ENCODE measurements at regions not wholly inside any gene's neighbourhood (a gene's known extent, or its start where the extent isn't known, plus 50 kb on each side); places are given as distances from the start of the nearest gene placed in this dataset.

DNA sequence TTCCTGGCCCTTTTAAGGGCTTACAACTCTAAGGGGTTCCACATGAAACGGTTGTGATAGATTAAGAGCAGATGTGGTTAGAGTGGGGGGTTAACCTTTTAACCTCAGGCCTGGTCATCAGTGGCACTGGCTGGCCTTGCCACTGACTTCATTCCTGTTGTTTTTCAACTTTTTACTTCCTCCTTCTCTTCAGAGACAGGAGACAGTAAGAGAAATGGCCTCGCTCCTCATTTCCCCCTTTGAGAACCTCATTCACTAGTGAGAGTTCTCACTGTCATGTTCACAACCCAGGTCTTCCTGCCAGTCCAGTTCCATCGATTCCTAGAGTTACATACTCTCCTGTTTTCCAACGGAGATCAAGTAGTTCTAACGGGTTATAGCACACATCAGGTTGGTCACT lies 101.6 kb upstream of the SLC1A4 start:
- no peaks in the 10 kb centered on the region for H3K27me3 ChIP-seq (replicated peaks in 1 of 4; ENCODE audit: control insufficient read depth in 3 of 4, extremely low read depth in 1 of 4, insufficient read depth in 3 of 4, low read length in 3 of 4)
- H2BK12ac ChIP-seq (ENCODE audit: low read depth, low read length), result no peak overlapping the region
- POLR2A ChIA-PET (ENCODE audit: partially characterized antibody), result no interaction called here

More for the DNA sequence above, 101.6 kb upstream of the SLC1A4 start:
- FAIRE-seq, result no peak
- Histone ChIP-seq H4K5ac (ENCODE audit: insufficient read length, low read depth, low read length) (no peak overlapping the region), H3K23ac (ENCODE audit: insufficient read length) (no peak overlapping the region), H3K9me3 (ENCODE audit: insufficient read depth in 2 of 2, low read depth in 1 of 2, low read length in 1 of 2) (peaks cover 8 to 14% of the 10 kb centered on the region in 2 experiments; a peak in 3 of 4 replicates), H3K14ac (ENCODE audit: insufficient read length) (no peak overlapping the region), H2BK15ac (ENCODE audit: low read length) (no peak overlapping the region), H4K20me1 (replicated peaks in 1 of 2; ENCODE audit: control insufficient read depth in 1 of 2, insufficient read depth in 2 of 2, low read length in 2 of 2) (no peaks in the 10 kb centered on the region), H3K36me3 (ENCODE audit: control insufficient read depth in 2 of 4, insufficient read depth in 4 of 4, low read length in 3 of 4) (no peaks in the 10 kb centered on the region), H3K23me2 (ENCODE audit: low read depth, low read length) (no peaks in the 10 kb centered on the region), H3K18ac (ENCODE audit: extremely low read depth, low read length) (no peak overlapping the region), H3K79me2 (ENCODE audit: control insufficient read depth in 1 of 2, insufficient read depth in 2 of 2, low read length in 2 of 2) (no peaks in the 10 kb centered on the region), H2BK120ac (replicated peaks; ENCODE audit: low read depth, low read length) (no peak overlapping the region), H4K91ac (replicated peaks; ENCODE audit: insufficient read length, low read length) (no peak overlapping the region), H2AK5ac (ENCODE audit: low read depth, low read length) (no peak overlapping the region), H2BK20ac (ENCODE audit: low read length) (no peak overlapping the region), H3K27ac (ENCODE audit: low read depth, low read length) (no peak overlapping the region), H3K56ac (replicated peaks; ENCODE audit: insufficient read length, low read depth, low read length) (no peak overlapping the region), H3K4me3 (ENCODE audit: extremely low read depth in 1 of 4, insufficient read depth in 2 of 4, low read depth in 3 of 4, low read length in 4 of 4) (no peak overlapping the region), H2BK5ac (ENCODE audit: low read depth, low read length) (no peak overlapping the region), H2AFZ (ENCODE audit: low read length) (no peak overlapping the region), H3K4me1 (replicated peaks in 1 of 4; ENCODE audit: control insufficient read depth in 3 of 4, insufficient read depth in 4 of 4, low read length in 3 of 4) (no peaks in the 10 kb centered on the region), H3K9ac (replicated peaks in 1 of 4; ENCODE audit: extremely low read depth in 1 of 4, low read depth in 3 of 4, low read length in 3 of 4) (no peak overlapping the region), H3K79me1 (ENCODE audit: low read depth, low read length) (no peaks in the 10 kb centered on the region), H3K4me2 (ENCODE audit: insufficient read depth in 1 of 2, low read depth in 2 of 2, low read length in 2 of 2) (no peak overlapping the region), H3K4ac (replicated peaks; ENCODE audit: insufficient read length, low read depth, low read length) (no peak overlapping the region), H4K8ac (ENCODE audit: extremely low read depth, insufficient read depth, low read length) (no peak overlapping the region)
- 91% methylated on average over 5 of the region's 5 CpGs; no CpG with 5 or more reads in 1 of the 2 experiments for WGBS, 2 experiments (ENCODE audit: extremely low coverage in 1 of 2, insufficient coverage in 1 of 2, insufficient read length in 1 of 2, insufficient replicate concordance in 2 of 2, low coverage in 1 of 2, low lambda C conversion rate in 2 of 2, missing lambda C conversion rate in 1 of 2)
- CTCF ChIA-PET (ENCODE audit: partially characterized antibody), result interaction anchor here (0.6 to 2.3 kb wide), 5 partner anchors 9 to 293 kb away, joined by 3 to 10 read pairs (median 4); no protein-coding TSS in a partner anchor
- DNase-seq (ENCODE audit: low read depth in 1 of 2, low spot score in 2 of 2), result peak in 1 of 2 experiments; percentile 27
- TF ChIP-seq SP2 (IDR thresholded peaks at IDR 0.05; ENCODE audit: low read length), result no peak
- TF ChIP-seq BRCA1 (IDR thresholded peaks at IDR 0.05; ENCODE audit: low read depth, low read length), result no peak
- TF ChIP-seq KDM4A (IDR thresholded peaks at IDR 0.05; ENCODE audit: low read depth, low read length, severe bottlenecking), result no peak
- TF ChIP-seq, protein P1, sequence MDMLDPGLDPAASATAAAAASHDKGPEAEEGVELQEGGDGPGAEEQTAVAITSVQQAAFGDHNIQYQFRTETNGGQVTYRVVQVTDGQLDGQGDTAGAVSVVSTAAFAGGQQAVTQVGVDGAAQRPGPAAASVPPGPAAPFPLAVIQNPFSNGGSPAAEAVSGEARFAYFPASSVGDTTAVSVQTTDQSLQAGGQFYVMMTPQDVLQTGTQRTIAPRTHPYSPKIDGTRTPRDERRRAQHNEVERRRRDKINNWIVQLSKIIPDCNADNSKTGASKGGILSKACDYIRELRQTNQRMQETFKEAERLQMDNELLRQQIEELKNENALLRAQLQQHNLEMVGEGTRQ (IDR thresholded peaks at IDR 0.05; ENCODE audit: low read length), result no peak
- TF ChIP-seq TEAD4 (IDR thresholded peaks at IDR 0.05; ENCODE audit: low read depth, low read length), result no peak
- peak in 1 of 2 experiments; percentile 52; a peak in 1 of 3 replicates for TF ChIP-seq EP300 (IDR thresholded peaks at IDR 0.05; ENCODE audit: borderline replicate concordance in 1 of 2, low read depth in 2 of 2, low read length in 2 of 2)
- no peak for TF ChIP-seq RAD21 (IDR thresholded peaks at IDR 0.05 in 1 of 2, conservative IDR thresholded peaks at IDR 0.05 in 1 of 2; ENCODE audit: low read depth in 2 of 2, low read length in 2 of 2)

All from H1 (cell line).